HG02938 (cell line): ENCODE measurements at regions not wholly inside any gene's neighbourhood (a gene's known extent, or its start where the extent isn't known, plus 50 kb on each side); places are given as distances from the start of the nearest gene placed in this dataset.

Source experiments
- ATAC-seq: cut with Tn5 transposase; IDR thresholded peaks from one replicate; pipeline ENCODE4 v1.9.1; 2021; ENCODE audit warnings: mild to moderate bottlenecking, moderate library complexity; ENCODE audit not compliant: unreplicated experiment

- no peak for ATAC-seq
Measured at GRCh38 chr1:188444526-188444925, 1615.8 kb downstream of the PLA2G4A start.

- ATAC-seq: no peak
Measured at GRCh38 chr1:188462837-188463236, 1634.1 kb downstream of the PLA2G4A start.

- no peak for ATAC-seq
Measured at GRCh38 chr1:188463919-188464318, 1635.2 kb downstream of the PLA2G4A start.

GRCh38 chr1:188466539-188466938 is 1637.8 kb downstream of the PLA2G4A start:
- no peak for ATAC-seq

- no peak for ATAC-seq
Measured at GRCh38 chr1:188476606-188477005, 1647.9 kb downstream of the PLA2G4A start.

- ATAC-seq: no peak
Measured at GRCh38 chr1:188489336-188490112, 1660.8 kb downstream of the PLA2G4A start.

- no peak for ATAC-seq
Measured at GRCh38 chr1:188496506-188496905, 1667.8 kb downstream of the PLA2G4A start.

- ATAC-seq: no peak
Measured at GRCh38 chr1:188497020-188497419, 1668.3 kb downstream of the PLA2G4A start.

- ATAC-seq: no peak
Measured at GRCh38 chr1:188499690-188500089, 1670.9 kb downstream of the PLA2G4A start.

GRCh38 chr1:188514917-188515316 is 1686.2 kb downstream of the PLA2G4A start:
- ATAC-seq: no peak

GRCh38 chr1:188517139-188517538 is 1688.4 kb downstream of the PLA2G4A start:
- no peak for ATAC-seq

GRCh38 chr1:188551176-188551575 is 1722.4 kb downstream of the PLA2G4A start:
- ATAC-seq: no peak

GRCh38 chr1:188557053-188557452 is 1728.3 kb downstream of the PLA2G4A start:
- ATAC-seq: no peak

GRCh38 chr1:188582911-188583532 is 1754.3 kb downstream of the PLA2G4A start:
- ATAC-seq: no peak

- no peak for ATAC-seq
Measured at GRCh38 chr1:188584119-188584518, 1755.4 kb downstream of the PLA2G4A start.

GRCh38 chr1:188590641-188591040 is 1761.9 kb downstream of the PLA2G4A start:
- no peak for ATAC-seq

- no peak for ATAC-seq
Measured at GRCh38 chr1:188594542-188595235, 1765.9 kb downstream of the PLA2G4A start.

- no peak for ATAC-seq
Measured at GRCh38 chr1:188599313-188599712, 1770.6 kb downstream of the PLA2G4A start.

- no peak for ATAC-seq
Measured at GRCh38 chr1:188611432-188611831, 1782.7 kb downstream of the PLA2G4A start.

GRCh38 chr1:188615321-188615720 is 1786.6 kb downstream of the PLA2G4A start:
- ATAC-seq: no peak

GRCh38 chr1:188620236-188620635 is 1791.5 kb downstream of the PLA2G4A start:
- ATAC-seq: no peak
